ENCODE measurements at regions not wholly inside any gene's neighbourhood (a gene's known extent, or its start where the extent isn't known, plus 50 kb on each side); places are given as distances from the start of the nearest gene placed in this dataset.

DNA sequence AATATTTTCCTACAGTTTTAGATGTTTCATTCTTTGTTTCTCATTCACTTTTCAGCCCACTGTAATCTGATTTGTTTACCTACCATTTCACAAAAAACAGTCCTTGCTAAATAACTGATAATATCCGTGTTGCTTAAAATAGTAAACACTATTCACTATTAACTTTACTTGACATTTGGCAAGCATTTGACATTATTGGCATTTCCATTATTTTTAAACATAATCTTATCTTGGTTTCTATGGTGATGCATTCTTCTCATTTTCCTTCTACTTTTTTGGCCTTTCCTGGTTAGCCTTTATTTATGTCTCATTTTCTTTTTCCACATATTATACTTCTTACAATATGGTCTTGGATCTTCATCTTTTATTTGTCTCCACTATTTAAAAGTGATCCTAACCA lies 715.3 kb downstream of the DNAJB9 start:
- Histone ChIP-seq H3K4me3 (no peak overlapping the region), H3K27me3 (no peaks in the 10 kb centered on the region), H3K36me3 (no peaks in the 10 kb centered on the region), H3K27ac (no peak overlapping the region), H3K9me3 (no peaks in the 10 kb centered on the region), H3K4me1 (no peaks in the 10 kb centered on the region)
- DNase-seq, result no peak
- intact Hi-C loops (cut with DNase I; ENCODE audit: low total_unique reads) (no loop called here), in situ Hi-C loops (cut with MboI; ENCODE audit: low sequenced_read_pairs in 4 of 4) (no loop called here)
- ATAC-seq, result no peak
- TF ChIP-seq, protein P1, sequence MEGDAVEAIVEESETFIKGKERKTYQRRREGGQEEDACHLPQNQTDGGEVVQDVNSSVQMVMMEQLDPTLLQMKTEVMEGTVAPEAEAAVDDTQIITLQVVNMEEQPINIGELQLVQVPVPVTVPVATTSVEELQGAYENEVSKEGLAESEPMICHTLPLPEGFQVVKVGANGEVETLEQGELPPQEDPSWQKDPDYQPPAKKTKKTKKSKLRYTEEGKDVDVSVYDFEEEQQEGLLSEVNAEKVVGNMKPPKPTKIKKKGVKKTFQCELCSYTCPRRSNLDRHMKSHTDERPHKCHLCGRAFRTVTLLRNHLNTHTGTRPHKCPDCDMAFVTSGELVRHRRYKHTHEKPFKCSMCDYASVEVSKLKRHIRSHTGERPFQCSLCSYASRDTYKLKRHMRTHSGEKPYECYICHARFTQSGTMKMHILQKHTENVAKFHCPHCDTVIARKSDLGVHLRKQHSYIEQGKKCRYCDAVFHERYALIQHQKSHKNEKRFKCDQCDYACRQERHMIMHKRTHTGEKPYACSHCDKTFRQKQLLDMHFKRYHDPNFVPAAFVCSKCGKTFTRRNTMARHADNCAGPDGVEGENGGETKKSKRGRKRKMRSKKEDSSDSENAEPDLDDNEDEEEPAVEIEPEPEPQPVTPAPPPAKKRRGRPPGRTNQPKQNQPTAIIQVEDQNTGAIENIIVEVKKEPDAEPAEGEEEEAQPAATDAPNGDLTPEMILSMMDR (IDR thresholded peaks at IDR 0.05 in 4 of 5, conservative IDR thresholded peaks at IDR 0.05 in 1 of 5), result no peak
- no peak for TF ChIP-seq POLR2A (IDR thresholded peaks at IDR 0.05)

DNA sequence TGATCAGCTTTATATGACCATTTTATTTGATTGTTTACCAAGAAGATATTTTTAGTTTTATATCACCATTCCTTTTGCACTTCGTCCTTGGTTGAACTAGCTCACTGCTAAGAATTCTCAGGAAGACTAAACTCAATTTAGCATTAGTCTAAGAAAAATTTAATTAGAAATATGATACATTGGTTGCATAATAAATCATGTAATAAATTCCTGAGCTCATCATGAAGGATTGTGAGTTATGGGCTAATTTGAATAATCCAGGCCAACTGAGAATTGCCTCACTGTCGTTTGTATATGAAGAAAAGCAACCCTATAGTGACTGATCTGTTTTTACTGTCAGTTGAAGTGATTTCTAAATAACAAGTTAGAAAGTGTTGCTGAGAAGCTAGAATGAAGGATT lies 725.5 kb downstream of the DNAJB9 start:
- H3K9me3 ChIP-seq, result no peaks in the 10 kb centered on the region
- TF ChIP-seq POLR2A (IDR thresholded peaks at IDR 0.05), result no peak
- TF ChIP-seq, protein P1 (IDR thresholded peaks at IDR 0.05 in 4 of 5, conservative IDR thresholded peaks at IDR 0.05 in 1 of 5), result no peak
- ATAC-seq (no peak), DNase-seq (no peak)
- no peaks in the 10 kb centered on the region for H3K36me3 ChIP-seq
- H3K4me1 ChIP-seq, result no peaks in the 10 kb centered on the region
- intact Hi-C loops (cut with DNase I; ENCODE audit: low total_unique reads) (no loop called here), in situ Hi-C loops (cut with MboI; ENCODE audit: low sequenced_read_pairs in 4 of 4) (no loop called here)
- no peak overlapping the region for H3K4me3 ChIP-seq
- H3K27ac ChIP-seq, result no peak overlapping the region
- H3K27me3 ChIP-seq, result no peaks in the 10 kb centered on the region

DNA sequence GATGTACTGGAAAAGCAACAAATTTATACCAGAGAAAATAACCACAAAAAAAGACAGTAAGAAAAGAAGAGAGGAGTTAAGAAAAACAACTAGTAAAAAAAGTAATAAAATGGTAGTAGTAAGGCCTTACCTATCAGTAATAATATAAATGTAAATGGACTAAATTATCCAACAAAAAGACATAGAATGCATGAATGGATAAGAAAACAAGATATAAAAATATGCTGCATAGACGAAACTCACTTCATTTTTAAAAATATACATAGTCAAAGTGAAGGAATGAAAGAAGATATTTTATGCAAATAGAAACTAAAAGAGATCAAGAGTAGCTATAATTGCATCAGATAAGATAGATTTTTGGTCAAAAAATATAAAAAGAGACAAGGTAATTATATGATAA lies 739.1 kb downstream of the DNAJB9 start:
- H3K9me3 ChIP-seq, result no peaks in the 10 kb centered on the region
- no peak for TF ChIP-seq POLR2A (IDR thresholded peaks at IDR 0.05)
- TF ChIP-seq, protein P1 (IDR thresholded peaks at IDR 0.05 in 4 of 5, conservative IDR thresholded peaks at IDR 0.05 in 1 of 5), result no peak
- no peaks in the 10 kb centered on the region for H3K4me1 ChIP-seq
- H3K27ac ChIP-seq, result no peak overlapping the region
- in situ Hi-C loops (cut with MboI; ENCODE audit: low sequenced_read_pairs in 4 of 4) (no loop called here), intact Hi-C loops (cut with DNase I; ENCODE audit: low total_unique reads) (no loop called here)
- H3K36me3 ChIP-seq, result no peaks in the 10 kb centered on the region
- no peaks in the 10 kb centered on the region for H3K27me3 ChIP-seq
- no peak for ATAC-seq
- DNase-seq, result no peak
- no peak overlapping the region for H3K4me3 ChIP-seq

DNA sequence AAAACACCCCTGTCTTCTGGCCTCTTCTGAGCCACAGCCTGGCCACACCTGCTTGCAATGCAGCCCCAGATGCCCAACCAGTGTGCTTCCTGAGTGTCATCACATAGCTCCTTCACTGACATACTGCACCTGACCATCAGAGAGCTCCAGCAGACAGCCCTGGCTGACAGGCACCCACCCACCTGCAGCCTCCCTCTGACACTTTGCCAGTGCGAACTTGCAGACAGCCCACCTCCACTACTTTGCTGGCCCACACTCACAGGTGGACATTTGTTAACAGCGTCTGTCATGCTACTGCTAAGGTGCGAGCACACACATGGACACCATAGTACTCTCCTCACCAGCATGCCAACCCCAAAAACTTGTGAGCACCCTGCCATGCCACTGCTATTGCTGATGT lies 740.1 kb downstream of the DNAJB9 start:
- no peak for ATAC-seq
- no peaks in the 10 kb centered on the region for H3K27me3 ChIP-seq
- no peaks in the 10 kb centered on the region for H3K9me3 ChIP-seq
- DNase-seq, result no peak
- TF ChIP-seq, protein P1 (IDR thresholded peaks at IDR 0.05 in 4 of 5, conservative IDR thresholded peaks at IDR 0.05 in 1 of 5), result no peak
- no peak for TF ChIP-seq POLR2A (IDR thresholded peaks at IDR 0.05)
- intact Hi-C loops (cut with DNase I; ENCODE audit: low total_unique reads), result no loop called here
- no peaks in the 10 kb centered on the region for H3K4me1 ChIP-seq
- H3K27ac ChIP-seq, result no peak overlapping the region
- H3K36me3 ChIP-seq, result no peaks in the 10 kb centered on the region
- in situ Hi-C loops (cut with MboI; ENCODE audit: low sequenced_read_pairs in 4 of 4), result no loop called here
- no peak overlapping the region for H3K4me3 ChIP-seq

DNA sequence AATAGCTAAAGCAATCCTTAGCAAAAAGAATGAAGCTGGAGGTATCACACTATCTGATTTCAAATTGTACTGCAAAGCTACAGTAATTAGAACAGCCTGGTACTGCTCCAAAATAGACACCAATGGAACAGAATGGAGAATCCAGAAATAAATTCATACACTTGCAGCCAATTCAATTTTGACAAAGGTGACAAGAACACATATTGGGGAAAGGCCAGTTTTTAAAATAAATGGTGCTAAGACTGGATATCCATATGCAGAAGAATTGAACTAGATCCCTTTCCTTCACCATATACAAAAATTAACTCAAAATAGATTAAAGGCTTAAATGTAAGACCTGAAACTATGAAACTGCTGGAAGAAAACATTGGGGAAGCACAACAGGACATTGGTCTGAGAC lies 748.5 kb downstream of the DNAJB9 start:
- in situ Hi-C loops (cut with MboI; ENCODE audit: low sequenced_read_pairs in 4 of 4) (no loop called here), intact Hi-C loops (cut with DNase I; ENCODE audit: low total_unique reads) (no loop called here)
- Histone ChIP-seq H3K4me1 (no peaks in the 10 kb centered on the region), H3K9me3 (no peaks in the 10 kb centered on the region), H3K27me3 (no peaks in the 10 kb centered on the region), H3K4me3 (no peak overlapping the region), H3K27ac (no peak overlapping the region), H3K36me3 (no peaks in the 10 kb centered on the region)
- TF ChIP-seq, protein P1 (IDR thresholded peaks at IDR 0.05 in 4 of 5, conservative IDR thresholded peaks at IDR 0.05 in 1 of 5), result no peak
- no peak for TF ChIP-seq POLR2A (IDR thresholded peaks at IDR 0.05)
- ATAC-seq, result no peak
- DNase-seq, result no peak
